HS-27A (cell line): ENCODE measurements at regions not wholly inside any gene's neighbourhood (a gene's known extent, or its start where the extent isn't known, plus 50 kb on each side); places are given as distances from the start of the nearest gene placed in this dataset.

Experiments used
- DNase-seq: peaks from one replicate; pipeline ENCODE4 v3.0.0-alpha.2; 2012; ENCODE audit warnings: low read depth, missing footprints

DNA sequence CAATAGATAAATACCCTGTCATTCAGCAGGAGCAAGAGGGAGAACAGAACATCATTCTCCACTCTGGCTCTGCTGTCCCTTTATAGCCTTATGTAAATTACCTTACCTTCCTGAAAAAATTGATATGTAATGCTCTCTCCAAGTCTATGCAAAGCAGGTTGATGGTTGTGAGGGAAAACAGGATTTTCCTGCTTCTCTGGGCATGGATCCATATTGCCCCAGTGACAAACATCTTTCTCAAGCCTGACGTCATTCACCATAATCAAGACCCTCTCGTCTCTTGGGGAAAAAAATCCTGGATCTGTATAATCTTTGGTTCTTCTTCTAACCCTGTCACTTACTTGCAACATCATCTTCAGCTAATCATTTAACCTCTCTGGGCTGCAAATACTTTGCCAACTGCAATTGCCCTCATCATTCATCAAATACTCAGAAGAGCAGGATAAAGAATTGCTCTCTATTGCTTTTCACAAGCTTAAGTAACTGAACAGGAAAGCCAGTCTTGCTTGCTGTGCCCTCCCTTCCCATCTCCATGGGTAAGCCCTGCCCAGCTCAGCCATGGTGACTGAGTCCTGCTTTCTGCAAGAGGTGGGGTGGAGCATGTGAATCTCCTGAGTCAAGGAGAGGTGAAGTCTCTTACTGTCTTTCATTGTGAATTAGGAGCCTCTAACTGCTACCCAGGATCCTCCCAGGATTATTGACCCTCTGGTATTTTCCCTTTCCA, 123.7 kb upstream of the KLF7 start:
- no peak for DNase-seq

DNA sequence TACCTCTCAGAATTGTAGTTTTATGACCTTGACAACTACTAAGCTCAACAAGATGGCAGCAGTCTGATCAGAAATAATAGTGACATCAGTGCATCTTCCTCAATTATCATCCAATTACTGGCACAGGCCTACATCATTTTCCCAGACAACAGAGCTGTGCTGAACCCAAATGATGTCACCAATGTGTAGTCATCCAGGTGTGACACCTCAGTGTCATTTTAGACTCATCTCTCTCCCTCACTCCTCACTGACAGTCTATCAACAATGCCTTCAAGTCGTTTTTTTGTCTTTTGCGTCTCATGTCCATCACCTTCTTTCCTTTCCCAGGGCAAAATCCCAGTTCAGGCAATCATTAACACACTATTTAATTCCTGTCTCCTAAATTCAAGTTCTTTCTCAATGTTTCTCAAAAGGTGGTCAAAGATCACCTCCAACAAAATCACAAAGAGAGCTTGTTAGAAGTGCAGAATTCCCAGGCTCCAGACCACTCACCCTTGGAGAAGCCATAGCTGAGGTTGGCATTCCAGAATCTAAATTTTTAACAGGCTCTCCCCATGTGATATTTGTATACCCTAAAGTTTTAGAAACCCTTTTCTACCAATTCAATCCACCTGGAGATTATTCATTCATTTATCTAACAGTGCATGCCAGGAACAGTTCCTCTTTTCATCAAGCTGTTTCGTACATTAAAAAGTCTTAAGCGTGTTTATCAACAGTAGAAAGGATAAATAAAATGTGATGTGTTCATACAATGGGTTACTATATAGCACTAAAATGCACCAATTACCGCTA, 125.3 kb upstream of the KLF7 start:
- DNase-seq = no peak

DNA sequence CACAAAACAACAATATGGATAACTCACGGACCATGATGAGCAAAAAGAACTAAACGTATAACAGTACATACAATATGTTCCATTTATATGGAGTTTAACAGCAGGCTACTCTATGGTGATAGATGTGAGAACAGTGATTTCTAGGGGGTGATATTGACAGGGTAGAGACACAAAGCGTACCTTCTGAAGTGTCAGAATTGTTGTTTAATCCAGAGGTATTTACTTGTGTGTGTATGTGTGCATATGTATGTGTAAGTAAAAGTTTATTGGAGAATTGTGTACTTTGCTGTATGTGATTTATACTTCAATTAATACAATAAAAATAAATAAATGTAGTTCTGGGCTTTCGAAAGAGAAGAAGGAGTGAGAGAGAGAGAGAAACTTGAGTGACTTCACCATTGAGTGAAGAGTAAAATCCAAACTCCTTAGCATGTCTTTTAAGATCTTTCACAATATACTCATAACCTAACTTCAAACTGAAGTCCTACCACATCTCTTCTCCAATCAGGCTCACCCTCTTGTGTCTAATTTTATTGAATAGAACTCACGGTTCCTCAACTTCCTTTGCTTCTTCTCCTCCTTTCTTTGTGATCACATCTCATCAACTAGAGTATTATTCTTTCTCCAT, 126.0 kb upstream of the KLF7 start:
- no peak for DNase-seq

DNA sequence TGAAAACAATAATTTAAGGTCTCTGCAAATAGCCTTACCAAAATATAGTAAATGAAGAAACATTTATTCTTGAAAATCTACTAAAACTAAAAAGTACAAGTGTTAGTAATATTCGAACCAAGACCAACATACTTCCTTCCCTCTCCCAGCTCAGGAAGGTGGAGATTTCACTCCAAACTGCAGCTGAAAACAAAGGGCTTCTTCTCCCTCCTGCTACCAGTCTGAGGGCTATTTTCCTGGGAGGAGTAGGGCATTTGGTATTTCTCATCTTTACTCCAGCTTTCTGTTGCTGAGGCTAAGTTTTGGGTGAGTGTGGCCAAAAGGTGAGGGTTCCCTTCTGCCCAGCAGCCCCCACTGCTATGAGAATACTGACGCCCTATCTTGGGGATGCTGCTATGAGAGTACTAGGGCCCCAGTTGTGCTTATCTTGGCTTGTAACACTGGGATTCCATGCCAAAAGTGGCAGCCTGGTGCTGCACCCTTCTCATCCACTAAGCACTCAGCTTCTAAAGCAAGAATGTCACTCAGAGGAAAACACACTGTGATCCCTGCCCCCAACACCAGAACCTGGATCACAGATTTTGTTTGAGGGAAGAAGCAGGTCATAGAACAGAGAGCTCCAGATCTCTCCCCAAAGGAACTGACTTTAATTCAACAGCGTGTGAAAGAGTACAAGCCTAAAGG, 130.7 kb upstream of the KLF7 start:
- no peak for DNase-seq

DNA sequence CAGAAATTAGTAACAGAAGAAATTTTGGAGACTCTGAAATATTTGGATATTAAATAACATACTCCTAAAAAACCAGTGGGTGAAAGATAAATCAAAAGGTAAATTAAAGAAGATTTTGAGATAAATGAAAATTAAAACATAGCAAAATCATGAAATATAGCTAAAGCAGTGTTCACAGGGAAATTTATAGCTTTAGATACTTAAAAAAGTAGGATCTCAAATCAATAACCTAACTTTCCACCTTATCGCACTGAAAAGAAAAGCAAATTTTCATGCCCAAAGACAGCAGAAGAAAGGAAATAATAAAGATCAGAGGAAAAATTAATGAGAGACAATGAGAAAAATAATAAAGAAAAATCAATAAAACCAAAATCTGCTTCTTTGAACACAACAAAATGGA, 135.1 kb upstream of the KLF7 start:
- no peak for DNase-seq

DNA sequence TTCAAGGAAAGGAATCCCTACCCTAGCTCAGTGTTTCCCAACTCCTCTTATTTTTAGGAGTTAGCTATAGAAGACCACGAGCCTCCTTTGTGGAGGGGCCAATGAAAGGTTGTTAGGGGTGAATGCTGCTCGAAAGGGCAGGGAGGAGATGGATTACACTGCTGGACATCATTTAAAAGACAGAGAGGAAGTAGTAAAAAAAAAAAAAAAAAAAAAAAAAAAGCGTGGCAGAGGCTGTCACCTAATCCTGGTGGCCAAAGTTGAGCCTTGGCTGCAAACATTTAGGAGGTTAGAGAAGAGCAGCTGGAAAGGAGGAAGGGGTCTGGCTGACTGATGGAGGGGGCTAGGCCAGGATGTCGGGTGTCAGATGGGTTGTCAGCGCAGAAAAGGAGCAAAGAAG, 139.0 kb upstream of the KLF7 start:
- no peak for DNase-seq

DNA sequence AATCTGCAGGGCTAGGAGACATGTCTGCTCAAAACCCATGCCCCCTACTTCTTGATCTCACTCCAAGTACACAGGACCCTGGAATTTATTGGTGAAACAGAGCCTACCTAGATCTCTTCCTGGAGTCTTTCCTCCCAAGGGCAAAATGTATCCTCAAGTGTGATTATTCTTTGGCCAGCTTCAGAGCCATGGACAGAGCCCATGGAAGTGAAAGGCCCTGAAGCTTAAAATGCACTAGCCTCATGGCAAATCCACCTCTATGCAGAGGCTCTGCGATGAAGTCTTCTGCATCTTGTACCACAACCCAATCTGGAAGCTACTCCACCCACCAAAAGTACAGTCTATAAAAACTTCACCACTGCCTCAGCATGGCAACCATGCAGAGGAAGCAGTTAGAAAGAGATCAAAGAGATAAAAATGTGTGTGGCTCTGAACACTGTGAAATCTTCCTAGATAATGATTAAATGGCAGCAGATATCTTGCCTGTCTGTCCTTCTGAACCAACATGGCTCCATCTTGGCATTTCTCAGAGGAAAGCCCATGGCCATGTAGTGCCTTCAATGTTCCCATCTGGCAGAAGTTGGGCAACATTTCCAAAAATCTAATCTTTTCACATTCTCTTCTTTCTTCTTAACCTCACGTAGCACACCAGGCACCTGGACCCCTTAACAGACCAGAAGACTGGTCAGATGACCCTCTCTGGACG, 142.9 kb upstream of the KLF7 start:
- no peak for DNase-seq

DNA sequence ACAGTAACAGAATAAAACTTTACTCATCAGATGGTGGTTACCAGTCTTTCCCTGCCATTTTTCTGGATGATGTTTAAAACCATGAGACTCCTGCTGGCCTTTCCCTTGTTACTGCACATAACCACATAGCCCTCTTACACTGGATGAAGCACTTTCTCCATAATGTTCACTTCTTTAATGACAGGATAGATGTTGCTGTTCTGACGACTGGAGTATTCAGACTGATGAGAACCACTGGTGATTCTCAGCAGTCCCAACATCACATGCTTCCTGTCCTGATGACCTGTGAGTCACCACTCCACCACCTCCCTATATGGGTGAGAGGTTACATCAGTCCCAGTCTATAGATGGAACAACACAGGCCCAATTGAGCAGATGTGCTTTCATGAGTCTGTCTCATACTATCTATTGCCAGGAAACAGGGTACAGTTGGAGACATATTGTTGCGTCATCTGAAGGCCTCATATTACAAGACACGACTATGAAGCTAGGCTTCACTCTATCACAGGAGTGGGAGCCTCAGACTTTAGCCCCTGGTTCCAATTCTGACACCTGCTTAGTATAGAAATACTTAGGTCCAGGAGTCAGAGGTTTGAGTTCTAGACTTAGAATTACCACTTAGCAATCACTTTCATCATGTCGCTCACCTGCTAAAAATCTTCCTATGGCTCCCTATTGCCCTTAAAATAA, 145.7 kb upstream of the KLF7 start:
- peak; percentile 42 for DNase-seq

DNA sequence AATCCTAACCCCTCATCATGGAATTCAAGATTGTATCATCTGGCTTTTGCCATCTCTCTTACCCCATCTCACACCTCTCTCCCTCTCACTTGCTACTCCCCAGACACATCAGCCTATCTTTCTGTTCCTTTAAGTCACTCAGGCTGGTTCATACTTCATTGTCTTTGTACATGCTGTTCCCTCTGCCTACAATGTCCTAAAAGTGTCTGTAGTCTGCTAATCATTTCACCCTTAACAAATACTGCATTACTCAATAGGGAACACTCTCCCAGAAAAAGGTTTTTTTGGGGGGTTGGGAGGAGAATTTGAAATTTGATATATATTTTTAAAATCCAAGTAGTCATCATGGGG, 146.2 kb upstream of the KLF7 start:
- DNase-seq = no peak

DNA sequence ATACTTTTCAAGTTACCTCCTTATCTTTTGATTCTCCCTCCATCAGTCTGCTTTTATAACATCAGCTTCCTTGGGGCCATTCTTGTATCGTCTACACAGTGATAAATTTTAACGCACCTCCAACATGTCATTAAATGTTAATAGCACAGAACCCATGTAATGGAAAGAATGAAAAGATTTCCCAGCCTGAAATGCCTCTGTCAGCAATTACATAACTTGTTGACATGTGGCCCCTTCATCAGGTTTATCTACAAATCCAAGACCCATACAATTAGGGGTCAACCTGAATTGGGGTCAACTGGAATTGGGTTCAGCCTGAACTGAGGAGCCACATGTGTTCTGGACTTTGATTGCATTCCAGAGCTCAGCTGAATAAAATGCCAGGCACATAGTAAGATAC, 148.2 kb upstream of the KLF7 start:
- DNase-seq = no peak

DNA sequence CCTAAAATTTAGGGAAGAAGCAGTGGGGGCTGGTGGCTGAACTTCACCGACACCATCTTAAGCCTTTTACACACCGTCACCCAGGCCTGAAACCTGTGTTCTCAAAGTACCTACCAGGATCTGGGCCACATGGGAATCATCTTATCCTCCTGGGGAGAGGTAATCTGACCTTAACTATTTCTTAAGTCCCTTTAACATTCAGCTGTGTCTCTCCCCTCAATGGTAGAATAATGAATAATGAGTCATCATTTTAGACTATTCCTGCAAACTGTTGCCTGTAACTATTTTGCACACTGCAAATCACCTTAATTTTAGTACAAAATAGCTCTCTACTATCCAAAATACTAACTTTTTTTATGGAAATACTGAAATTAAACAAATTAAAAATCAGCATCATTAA, 149.4 kb upstream of the KLF7 start:
- no peak for DNase-seq

DNA sequence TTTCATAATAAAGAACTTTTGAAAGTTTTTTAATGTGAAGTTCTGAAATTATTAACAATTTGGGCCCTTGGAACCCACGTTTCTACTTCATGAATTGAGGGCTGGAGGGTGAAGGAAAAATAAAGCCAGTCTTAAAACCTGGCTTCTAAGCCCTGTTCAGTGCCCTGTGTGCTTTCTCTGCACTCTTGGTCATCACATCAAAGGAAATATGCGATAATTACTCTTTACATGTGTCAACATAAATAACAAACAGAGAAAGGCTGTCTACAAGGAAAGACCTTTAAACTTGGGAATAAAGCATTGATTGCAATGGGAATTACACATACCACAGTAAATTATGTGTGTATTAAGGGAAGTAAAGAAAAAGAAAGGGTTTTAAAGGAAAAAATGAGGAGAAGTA, 150.7 kb upstream of the KLF7 start:
- no peak for DNase-seq

DNA sequence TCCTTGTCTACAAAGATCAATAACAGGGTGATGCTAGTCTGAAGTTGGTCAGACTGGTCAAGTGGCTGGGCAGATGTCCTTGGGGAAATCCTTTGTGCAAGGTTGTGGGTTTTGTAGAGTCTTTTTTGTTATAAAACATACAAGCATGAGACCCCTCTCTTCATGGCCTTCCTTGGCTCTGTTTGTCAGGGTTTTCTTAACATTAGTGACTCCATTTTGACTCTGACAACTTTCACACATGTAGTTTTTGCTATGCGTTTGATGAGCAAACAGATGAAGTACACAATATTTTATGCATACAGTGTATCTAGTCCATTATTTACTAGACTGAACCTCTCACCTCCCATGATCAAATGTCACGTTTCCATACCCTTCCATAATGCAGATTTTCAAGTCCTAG, 151.2 kb upstream of the KLF7 start:
- DNase-seq = no peak

DNA sequence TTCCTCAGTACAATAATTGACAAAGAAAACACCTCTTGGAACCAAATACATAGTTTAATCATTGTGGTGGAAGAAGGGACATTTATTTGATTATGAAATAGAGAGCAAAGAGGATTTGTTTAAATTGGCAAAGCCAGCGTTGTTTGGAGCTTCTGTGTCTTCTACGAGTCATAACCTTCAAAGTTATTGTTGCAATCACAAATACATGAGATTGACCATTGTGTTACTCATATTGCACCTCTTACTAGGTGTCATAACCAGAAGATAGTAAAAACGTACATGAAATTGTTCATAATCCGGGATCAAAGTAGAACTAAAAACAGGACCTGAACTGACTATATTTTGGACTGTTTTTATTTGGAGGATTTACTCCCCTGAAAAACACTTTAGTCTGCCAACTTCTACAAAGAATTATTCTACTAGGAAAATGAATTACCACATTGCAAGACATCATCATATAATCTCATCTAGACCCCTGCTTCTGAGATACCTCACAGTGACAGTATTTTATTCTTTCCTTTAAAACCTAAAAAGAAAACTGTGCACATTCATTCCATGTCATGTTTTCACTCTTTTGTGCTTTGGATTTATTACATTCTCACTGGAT, 151.7 kb upstream of the KLF7 start:
- no peak for DNase-seq

DNA sequence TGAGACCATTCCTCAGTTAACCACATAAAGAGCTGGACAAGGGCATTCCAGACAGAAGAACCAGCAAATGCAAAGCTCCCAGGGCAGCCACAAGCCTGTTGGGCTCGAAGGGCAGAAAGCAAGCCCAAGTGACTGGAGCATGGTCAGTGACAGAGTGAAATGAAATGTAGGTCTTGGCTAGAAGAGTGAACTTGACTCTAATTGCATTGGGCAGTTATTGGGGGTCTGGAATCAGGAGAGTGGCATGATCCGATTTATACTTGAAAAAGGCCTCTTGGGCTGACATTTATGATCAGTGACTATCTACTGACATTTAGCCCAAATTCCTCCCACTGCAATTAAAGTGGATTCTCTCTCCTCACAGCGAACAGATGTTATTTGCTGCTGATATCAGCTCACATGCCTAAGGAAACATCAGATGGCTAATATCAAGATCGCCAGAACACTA, 152.5 kb upstream of the KLF7 start:
- DNase-seq = no peak

DNA sequence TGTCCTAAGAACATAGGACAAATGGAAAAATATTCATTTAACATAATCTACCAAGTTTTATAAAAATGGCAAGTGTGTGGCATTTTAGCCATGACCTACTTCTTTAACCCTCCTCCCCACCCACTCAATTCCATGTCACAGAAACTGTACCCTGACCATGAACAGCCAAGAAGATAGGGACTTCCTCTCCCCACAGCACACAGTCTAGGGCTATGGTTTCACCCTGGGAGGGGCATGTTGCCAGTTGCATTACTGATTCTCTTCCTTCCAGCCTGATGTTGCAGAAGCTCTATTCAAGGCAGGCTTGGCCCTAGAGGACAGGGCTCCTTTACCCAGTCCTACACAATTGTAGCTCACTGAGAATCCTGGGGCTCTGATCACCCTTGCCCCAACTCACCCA, 153.6 kb upstream of the KLF7 start:
- no peak for DNase-seq

DNA sequence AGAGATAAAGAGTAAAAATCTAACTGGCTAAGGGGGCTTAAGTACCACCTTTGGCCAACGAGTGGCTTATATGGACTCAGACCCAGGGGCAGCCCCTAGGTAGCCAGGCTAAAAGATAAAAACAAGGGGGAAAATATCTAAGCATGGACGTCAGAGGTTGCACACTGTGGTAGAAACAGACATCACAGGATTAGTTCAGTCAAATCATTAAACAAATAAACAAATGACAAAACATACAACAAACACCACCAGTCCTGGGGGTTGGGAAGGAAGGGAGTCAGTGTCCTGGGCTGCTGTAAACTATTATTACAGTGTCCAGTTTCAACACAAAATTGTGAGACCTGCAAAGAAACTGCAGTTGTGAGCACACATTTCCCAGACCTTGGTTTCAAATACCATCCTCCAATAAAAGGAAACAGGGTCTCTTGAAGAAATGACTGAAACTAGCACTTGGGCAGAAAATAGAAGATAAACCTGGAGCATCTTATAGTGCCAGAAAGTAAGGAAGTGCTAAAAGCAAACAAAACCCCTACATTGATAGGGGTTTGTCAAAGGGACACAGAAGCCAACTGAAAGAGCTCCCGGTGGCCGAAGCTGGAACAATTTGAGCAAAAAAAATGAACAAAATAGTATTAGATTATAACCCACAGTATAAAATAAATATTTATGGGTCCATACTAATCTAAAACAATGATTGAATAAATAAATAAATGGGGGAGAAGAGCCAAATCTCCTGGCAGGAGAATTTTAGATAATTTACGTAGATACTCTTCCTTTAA, 154.8 kb upstream of the KLF7 start:
- DNase-seq = no peak

DNA sequence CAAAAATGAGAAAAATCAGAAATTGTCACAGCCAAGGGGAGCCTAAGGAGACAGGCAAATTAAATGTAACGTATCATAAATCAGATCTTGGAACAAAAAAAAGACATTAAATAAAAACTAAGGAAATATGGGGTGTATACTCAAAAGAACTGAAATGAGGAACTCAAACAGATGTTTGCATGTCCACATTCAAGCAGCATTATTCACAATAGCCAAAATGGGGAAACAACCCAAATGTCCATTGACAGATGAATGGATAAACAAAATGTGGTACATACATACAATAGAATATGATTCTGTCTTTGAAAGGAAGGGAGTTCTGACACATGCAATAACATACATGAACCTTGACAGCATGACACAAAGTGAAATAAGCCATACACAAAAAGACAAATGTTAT, 155.8 kb upstream of the KLF7 start:
- DNase-seq = no peak

DNA sequence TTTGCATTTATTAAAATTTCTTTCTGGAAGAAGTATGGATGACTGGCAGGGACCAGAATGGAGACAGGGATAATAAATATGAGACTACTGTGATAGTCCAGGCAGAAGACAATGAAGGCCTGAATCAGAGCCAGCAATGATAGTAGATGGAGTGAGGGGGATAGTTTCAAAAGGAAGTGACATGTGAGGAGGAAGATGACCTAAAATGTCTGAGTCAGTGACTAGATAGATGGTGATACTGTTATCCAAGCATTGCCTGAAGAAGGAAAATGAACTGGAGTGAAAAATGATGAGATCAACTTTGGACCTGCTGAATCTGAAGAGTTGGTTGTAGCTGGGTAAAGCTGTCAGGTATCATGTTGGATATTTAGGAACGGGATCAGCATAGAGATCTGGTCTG, 158.3 kb upstream of the KLF7 start:
- no peak for DNase-seq

DNA sequence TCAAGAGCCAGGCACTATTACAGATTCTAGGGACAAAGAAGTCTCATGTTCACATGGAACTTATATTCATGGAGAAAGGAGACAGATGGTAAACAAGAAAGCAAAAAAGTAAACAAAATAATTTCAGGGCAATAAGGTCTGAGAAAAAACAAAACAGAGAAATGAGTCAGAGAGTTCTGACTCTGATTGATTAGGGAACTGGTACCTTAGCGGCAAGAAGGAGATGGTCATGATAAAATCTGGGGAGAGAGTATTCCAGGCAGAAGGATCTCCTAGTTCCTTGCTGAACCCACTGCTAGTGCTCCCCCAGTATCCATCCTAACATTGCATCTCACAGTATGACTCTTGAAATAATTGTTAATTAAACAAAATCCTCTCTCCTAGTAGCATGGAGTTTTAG, 161.8 kb upstream of the KLF7 start:
- no peak for DNase-seq
